HG02885 (cell line): ENCODE measurements at regions not wholly inside any gene's neighbourhood (a gene's known extent, or its start where the extent isn't known, plus 50 kb on each side); places are given as distances from the start of the nearest gene placed in this dataset.

Source experiments
- ATAC-seq: cut with Tn5 transposase; IDR thresholded peaks from one replicate; pipeline ENCODE4 v1.9.1; 2021; ENCODE audit warnings: mild to moderate bottlenecking; ENCODE audit not compliant: unreplicated experiment, poor library complexity

DNA sequence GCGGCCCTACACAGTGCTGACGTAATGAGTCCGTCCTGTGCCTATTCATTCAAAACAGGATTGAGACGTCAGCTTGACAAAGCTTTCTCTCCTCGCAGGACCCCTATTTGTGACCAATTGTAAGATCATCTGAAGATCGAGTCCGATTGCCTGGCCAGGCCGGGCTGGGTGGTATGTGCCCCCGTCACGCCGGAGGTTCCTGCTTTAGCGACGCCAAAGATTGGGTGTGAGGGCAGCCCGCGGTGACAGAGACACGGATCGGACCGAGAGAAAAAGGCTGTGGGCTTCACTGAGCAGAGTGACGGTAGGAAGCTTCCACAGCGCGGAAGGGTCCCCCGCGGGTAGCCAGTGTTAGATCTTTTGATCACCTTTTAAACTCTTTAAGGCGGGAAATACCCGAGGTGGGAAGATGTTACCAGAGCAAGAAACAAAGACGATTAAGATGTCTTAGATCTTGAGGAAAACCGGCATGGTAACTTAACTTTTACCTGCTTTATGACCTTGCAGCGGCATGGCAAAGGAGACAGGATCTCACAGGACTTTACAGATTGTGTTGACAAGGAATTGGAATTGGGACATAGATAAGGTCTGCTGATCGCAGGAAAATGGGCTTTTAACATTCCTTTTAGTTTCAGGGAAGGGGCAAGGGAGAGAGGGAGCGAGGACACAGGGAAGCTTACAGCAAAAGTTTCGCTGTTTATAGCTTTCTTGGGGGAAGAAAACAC is 220.0 kb downstream of the METTL4 start:
- no peak for ATAC-seq

DNA sequence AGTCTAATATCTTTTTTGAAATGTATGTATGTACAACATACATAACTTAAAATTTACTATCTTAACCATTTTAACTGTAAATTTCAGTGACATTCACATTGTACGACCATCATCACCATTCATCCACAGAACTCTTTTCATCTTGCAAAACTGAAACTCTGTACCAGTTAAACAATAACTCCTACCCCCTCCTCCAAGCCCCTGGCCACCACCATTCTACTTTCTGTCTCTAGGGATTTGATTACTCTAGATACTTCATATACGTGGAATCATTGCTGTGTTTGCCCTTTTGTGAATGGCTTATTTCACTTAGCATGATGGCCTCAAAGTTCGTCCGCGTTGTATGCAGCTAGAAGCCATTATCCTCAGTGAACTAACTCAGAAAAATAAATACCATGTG is 217.0 kb downstream of the METTL4 start:
- no peak for ATAC-seq

DNA sequence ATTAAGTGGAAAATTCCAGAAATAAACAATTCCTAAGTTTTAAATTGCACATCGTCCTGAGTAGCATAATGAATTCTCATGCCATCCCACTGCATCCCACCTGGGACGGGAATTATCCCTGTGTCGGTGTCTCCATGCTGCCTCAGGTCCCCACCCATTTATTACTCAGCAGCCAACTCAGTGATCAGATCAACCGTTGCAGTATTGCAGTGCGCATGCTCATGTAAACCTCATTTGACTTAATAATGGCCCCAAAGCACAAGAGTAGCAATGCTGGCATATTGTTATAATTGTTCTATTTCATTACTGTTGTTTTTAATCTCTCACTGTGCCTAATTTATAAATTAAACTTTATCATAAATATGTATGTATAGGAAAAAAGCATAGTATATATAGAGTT is 214.4 kb downstream of the METTL4 start:
- no peak for ATAC-seq

DNA sequence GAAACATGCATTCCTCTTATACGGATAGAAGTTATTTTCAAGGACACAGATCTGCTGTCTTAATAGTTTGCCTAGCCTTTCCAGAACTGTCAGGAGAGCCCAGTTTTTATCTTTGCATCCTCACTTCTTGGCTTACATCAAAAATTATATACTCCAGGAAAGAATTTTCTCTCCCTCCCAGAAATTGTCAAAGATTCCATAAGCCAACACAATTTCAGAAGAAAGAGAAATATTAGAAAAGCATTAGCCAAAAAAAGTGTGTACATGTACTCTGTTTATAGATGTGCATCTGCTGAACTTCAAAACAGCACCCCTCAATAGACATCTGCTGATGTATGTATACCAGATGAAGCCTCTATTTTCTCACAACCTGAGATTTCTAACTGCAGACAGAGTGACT is 210.4 kb downstream of the METTL4 start:
- no peak for ATAC-seq

DNA sequence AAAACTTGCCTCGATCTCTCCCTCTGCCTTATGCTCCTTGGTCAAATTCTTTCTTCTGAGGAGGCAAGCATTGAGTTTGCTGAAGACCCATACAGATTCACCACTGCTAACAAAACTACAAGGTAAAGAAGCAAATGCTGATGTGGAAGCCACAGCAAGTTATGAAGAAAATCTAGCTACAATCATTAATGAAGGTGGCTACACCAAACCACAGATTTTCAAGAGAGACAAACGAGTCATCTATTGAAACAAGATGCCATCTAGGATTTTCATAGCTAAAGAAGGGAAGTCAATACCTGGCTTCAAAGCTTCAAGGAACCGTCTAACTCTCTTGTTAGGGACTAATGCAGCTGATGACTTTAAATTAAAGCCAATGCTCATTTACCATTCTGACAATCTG is 203.2 kb downstream of the METTL4 start:
- no peak for ATAC-seq

DNA sequence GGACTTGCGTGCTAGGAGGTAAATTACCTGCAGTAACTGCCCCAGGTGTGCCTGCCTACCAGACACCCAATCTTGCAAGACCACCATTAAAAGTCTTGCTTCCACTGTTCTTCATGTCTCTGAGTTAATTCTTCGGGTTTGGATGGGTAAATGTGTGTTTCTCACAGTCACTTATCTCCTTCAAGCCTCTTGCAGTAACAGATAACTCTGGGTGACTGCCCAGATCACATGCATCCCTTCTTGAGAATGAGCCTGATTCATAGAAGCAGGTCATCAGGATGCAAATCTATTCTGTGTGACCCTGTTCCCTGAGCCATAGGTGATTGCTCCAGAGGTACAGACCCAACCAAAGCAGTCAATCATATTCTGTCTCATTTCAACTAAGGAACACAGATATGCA is 194.6 kb downstream of the METTL4 start:
- ATAC-seq, result no peak

DNA sequence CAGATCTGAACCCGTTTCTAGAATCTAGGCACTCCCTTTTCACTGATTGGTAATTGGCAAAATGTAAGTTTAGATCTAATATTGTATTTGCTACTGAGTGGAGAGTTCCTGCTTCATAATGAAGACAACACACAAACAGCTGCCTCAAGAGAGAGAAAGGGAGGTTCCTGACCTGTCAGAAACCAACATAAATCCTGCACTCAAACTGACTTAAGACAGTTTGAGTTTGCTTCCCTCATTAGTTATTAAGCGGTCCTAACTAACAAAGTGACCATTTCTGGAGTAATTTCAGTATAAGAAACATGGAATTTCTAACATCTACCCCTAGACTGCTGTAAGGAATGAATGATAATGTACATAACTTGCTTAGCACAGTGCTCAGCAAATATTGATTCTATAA is 191.2 kb downstream of the METTL4 start:
- ATAC-seq, result no peak

DNA sequence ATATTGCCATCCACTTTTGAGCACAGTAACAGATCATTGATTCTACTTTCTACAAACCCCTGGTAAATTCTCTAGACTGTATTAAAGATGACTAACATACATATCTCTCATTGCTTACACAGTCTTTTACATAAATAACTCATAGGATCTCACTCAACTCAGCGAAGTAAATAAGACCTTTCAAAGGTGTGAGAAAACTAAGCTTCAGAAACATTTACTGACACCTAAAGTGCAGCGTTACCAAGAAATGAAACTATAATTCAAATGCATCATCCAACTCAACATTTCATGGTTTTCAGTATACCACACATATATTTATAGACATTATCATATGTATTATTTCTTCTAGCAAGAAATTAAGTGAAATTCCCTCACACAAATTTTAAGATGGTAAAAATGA is 189.8 kb downstream of the METTL4 start:
- no peak for ATAC-seq

DNA sequence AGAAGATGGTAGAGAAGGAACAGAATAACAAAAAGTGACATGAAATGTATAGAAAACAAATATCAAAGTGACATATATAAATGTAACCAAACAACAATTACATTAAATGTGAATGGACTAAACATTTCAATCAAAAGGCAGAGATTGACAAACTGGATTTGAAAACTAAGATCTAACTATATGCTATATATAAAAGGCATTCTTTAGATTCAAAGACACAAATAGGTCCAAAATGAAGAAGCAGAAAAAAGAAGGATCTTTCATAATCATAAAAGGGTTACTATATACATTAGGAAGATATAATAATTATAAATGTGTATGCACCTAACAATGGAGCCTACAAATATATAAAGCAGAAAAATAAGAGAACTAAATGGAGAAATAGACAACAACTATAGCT is 183.7 kb downstream of the METTL4 start:
- ATAC-seq, result no peak

DNA sequence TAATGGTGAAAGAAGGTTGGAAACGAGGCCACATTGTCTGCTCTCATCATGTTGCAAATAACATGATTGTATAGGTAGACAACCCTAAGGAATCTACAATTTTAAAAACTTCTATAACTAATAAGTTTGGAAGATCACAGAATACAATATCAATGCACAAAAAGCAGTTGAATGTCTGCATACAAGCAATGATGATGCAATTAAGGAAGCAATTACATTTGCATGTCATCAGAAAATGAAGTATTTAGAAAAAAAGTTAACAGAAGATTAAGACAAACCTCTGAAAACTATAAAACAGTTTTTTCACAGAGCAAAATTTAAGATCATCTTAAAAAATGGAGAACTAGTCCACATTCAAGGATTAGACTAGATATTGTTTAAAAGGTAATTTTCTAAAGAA is 181.1 kb downstream of the METTL4 start:
- no peak for ATAC-seq

DNA sequence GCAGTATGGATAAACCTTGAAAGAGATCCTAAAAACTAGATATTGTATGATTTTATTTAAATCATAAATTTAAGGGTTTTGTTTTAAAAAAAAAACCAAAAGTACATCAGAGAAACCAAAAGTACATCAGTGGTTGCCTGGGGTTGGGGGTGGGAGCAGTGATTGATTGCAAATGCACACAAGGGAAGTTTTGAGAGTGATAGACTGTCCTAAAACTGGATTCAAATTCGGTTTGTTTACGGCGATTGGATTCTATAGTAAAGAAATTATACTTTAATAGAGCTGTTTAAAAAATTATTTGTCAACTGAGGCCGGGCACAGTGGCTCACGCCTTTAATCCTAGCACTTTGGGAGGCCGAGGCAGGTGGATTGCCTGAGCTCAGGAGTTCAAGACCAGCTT is 179.8 kb downstream of the METTL4 start:
- ATAC-seq, result no peak

DNA sequence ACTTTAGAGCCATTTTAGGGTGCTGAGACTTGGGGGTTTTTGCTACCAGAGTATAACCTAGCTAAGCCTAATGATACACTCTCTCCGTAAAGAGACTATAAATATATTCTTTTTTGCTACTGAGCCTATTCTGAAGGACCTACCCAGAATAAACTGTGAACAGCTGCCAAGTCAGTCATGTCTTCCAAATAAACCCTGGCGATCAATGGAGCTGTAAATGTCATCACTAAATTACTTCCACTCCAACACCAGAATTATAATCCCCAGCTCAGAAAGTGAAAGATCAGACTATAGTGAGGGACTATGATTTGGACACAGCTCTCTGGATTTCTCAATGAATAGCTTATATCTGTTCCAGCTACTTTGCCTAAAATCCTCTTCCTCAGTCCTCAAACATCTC is 178.9 kb downstream of the METTL4 start:
- ATAC-seq, result no peak

DNA sequence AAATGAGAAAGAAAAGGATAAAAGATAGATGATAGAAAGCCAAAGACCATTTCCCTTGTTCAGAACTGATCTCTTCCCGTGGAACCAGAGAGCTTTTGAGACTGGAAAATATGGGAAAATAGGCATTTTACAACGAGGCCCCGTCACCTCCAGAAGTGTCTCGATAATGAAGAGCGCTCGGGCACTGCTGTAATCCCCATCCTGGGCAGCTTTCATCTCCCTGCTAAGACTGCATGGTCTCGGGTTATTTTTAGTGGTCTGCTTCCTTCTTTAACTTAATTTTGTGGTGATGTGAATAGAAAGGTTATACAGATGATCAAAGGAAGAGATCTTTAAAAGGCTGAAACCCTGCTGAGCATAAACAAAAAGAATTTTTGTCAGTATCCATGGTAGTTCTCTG is 176.6 kb downstream of the METTL4 start:
- ATAC-seq, result no peak

DNA sequence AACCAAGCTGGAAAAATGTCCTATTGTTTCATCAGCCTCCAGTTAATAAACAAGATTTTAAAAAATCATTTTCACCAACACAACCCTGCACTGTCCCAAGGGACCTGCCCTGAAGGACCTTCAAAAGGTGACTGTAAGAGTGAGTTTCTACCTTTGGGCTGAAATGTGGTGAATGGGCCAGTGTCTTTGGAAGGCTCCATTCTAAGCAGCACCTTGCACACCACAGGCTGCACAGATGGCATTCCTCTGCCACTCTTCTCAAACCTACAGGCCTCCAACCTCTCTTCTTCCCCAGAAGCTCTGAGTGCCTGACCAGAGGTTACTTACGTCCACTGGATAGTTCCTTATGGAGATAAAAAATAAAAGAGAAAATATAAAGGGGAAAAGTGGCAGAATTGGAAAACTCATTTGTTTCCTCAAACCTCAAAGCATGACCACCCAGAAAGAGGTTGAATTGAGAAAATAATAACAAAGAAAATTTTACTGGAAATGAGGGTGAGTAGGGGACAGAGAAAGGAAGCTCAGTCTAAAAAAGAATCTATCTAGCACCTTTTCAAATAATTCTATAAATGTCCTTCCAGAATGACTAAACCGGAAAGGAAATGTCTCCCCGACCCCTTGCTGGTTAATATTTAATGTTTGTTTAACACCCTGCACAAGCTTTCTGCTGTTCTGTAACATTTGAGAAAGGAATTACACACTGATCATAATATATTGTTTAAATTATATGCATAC is 175.7 kb downstream of the METTL4 start:
- no peak for ATAC-seq

DNA sequence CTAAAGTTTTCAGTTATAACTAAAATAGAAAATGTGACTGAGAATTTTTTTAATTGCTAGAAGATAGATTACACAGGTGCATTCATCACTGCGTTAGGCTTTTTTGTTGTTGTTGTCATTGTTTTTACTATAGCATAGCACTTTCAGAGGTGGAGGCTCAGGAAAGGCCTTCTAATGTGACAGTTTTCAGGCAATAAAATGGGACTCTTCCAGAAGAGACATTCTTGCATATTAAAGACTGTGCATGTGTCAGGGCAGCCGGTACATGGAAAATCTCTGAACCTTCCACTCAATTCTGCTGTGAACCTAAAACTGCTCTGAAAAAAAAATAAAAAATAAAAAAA is 175.2 kb downstream of the METTL4 start:
- no peak for ATAC-seq

DNA sequence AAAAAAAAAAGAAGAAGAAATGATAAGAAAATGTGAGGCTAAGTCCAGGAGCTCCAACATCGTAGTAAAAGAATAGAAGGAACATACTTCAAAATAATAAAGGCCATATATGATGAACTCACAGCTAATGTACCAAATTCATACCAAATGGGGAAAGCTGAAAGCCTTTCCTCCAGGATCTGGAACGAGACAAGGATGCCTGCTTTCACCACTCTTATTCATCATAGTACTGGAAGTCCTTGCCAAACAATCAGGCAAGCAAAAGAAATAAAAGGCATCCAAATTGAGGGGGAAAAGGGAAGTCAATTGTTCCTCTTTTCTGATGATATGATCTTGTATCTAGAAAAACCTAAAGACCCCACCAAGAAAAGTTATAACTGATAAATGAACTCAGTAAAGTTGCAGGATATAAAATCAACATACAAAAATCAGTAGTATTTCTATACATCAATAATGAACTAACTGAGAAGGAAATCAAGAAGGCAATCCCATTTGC is 170.6 kb downstream of the METTL4 start:
- no peak for ATAC-seq

DNA sequence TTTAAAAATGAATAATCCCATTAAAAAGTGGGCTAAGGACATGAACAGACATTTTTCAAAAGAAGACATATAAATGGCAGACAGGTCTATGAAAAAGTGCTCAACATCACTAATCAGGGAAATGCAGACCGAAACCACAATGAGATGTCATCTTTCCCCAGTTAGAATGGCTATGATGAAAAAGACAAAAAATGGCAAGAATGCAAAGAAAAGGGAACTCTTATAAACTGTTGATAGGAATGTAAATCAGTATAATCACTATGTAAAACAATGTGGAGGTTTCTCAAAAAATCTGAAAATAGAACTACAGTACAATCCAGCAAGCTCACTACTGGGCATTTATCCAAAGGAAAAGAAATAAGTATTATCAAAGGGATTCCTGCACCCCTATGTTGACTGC is 169.2 kb downstream of the METTL4 start:
- ATAC-seq, result no peak

DNA sequence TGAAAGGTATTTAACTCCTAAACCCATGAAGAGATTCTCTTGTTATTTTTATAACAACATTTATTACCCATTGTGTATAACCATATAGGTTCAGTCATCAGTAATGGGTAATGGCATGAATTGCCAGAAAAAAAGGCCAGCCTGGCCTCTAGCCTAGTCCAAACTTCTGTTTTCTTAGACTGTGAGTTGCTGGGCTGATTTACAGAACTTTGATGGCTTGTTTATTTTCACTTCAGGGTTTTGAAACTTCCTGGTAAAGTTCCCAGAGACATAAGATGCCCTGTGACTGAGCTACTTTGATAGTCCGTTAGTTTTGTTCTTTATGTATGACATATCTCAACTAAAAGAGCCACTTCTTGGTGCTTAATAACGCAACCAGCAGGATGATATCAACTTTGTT is 164.8 kb downstream of the METTL4 start:
- ATAC-seq, result no peak

DNA sequence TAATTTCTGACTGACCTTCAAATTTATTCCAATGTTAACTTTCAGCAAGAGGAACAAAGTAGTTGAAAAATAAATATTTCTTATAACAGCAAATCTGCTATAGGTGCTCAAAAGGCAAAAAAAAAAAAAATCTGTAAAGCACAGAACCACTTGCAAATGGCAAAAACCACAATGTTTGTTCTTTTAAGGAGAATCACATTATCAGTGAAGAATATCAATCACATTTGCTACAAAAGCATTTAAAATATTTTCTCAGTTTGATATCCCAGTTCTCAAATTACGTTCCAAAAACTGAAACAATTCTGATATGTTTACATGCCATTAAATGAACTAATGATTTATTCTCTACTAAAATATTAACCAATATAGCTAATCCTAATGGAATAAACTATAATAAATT is 163.3 kb downstream of the METTL4 start:
- ATAC-seq, result no peak

DNA sequence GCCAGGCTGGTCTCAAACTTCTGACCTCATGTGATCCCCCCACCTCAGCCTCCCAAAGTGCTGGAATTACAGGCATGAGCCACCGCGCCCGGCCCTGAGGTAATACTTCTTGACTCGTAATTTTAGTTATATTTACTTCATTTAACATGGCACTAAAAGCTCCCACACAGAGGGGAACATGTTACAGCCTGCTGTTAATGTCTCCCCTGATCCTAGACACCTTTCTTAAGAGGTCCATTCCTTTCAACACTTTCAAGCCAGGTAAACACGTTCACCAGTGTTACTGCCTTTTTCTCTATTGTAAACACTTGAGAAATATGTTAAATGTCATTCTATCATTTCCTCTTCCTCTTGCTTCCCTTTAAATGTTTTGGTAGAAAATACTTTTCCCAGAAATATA is 161.4 kb downstream of the METTL4 start:
- no peak for ATAC-seq

DNA sequence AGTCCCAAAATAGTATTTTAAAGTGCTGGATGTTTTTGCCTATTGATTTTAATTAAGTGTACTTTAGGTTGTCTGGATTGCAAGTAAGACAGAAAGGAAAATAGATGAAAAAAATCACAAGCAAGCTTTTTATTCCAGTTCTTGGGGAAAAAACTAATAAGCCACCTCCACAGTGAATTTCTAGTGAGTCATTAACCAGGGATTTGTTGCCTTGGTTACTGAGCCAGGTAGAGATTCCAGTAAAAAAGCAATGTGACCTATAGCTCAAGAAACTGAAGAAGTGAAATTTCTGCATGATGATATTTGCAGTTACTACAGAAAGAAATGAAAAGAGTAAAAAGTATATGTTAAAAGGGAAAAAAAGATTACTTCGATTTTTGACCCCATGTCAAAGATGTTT is 160.6 kb downstream of the METTL4 start:
- no peak for ATAC-seq

DNA sequence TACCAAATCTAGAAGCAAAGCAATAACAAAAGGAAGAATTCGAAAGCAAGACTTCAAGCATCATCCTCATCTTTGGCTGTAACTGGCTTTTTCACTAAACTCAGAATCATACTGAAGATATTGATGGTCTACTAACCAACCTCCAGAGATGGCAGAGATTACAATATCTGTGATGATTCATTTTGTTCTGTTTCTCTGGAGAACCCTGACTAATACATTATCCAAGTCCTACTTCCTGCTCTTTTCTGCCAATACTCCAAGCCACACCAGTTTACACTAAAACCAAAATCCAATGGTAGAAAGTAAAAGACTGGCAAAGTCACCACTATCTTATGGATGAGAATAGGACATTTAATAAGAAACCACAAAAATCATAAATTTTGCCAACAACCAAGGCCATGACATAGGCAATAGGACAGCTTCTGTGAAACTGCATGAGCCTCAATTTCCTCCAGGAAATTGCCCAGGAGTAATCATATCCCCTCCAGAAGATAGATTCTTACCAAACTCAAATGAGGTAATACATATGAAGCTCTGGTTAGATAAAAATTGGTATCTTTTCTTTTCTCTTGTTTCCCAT is 159.8 kb downstream of the METTL4 start:
- no peak for ATAC-seq
